Mesothelial cell of epicardium (in vitro differentiated cells): ENCODE measurements at regions not wholly inside any gene's neighbourhood (a gene's known extent, or its start where the extent isn't known, plus 50 kb on each side); places are given as distances from the start of the nearest gene placed in this dataset.

ENCODE experiments used
- DNase-seq, 2 experiments: peaks; one replicate each; pipeline ENCODE4 v3.0.0; 2021; ENCODE audit warnings: low spot score in 2 of 2; ENCODE audit not compliant: unreplicated experiment in 2 of 2
- H3K27ac Mint-ChIP-seq: 2 replicates; pipeline ENCODE4 v1.8.0; 2021; ENCODE audit warnings: mixed read lengths
- H3K27me3 Mint-ChIP-seq: 2 replicates; pipeline ENCODE4 v1.8.0; 2021; ENCODE audit warnings: low read depth, mixed read lengths
- H3K36me3 Mint-ChIP-seq: 2 replicates; pipeline ENCODE4 v1.8.0; 2021; ENCODE audit warnings: mixed read lengths
- H3K4me1 Mint-ChIP-seq: 2 replicates; pipeline ENCODE4 v1.8.0; 2021; ENCODE audit warnings: mixed read lengths
- H3K4me3 Mint-ChIP-seq: 2 replicates; pipeline ENCODE4 v1.8.0; 2021; ENCODE audit warnings: mild to moderate bottlenecking, moderate library complexity, mixed read lengths
- H3K9me3 Mint-ChIP-seq: 2 replicates; pipeline ENCODE4 v1.8.0; 2021; ENCODE audit warnings: mixed read lengths
- CTCF ChIP-seq: fragments of 200-600 bp; sonication (generic); IDR thresholded peaks from one replicate; pipeline ENCODE4 v1.5.0; 2021; ENCODE audit warnings: antibody characterized with exemption; ENCODE audit not compliant: unreplicated experiment

- Mint-ChIP-seq H3K27me3 (no peaks in the 10 kb centered on the region), H3K27ac (no peak overlapping the region), H3K4me1 (peaks cover 7% of the 10 kb centered on the region), H3K4me3 (no peak overlapping the region), H3K36me3 (no peaks in the 10 kb centered on the region), H3K9me3 (peaks cover 8% of the 10 kb centered on the region)
- no peak for DNase-seq
- no peak for TF ChIP-seq CTCF
Observed at GRCh38 chr12:105569886-105570285, 239.4 kb downstream of the C12orf75 start.

- TF ChIP-seq CTCF = no peak
- peaks cover 8% of the 10 kb centered on the region for H3K9me3 Mint-ChIP-seq
- H3K27ac Mint-ChIP-seq = no peak overlapping the region
- no peaks in the 10 kb centered on the region for H3K4me1 Mint-ChIP-seq
- H3K4me3 Mint-ChIP-seq = no peak overlapping the region
- DNase-seq = no peak
- H3K27me3 Mint-ChIP-seq = no peaks in the 10 kb centered on the region
- no peaks in the 10 kb centered on the region for H3K36me3 Mint-ChIP-seq
Observed at GRCh38 chr12:105570944-105571343, 240.5 kb downstream of the C12orf75 start.

GRCh38 chr12:105573574-105573973 lies 243.1 kb downstream of the C12orf75 start:
- no peaks in the 10 kb centered on the region for H3K36me3 Mint-ChIP-seq
- DNase-seq = no peak
- no peaks in the 10 kb centered on the region for H3K4me1 Mint-ChIP-seq
- TF ChIP-seq CTCF = no peak
- H3K9me3 Mint-ChIP-seq = peaks cover 8% of the 10 kb centered on the region
- no peak overlapping the region for H3K4me3 Mint-ChIP-seq
- no peak overlapping the region for H3K27ac Mint-ChIP-seq
- H3K27me3 Mint-ChIP-seq = no peaks in the 10 kb centered on the region

- H3K27ac Mint-ChIP-seq = no peak overlapping the region
- H3K27me3 Mint-ChIP-seq = no peaks in the 10 kb centered on the region
- TF ChIP-seq CTCF = no peak
Observed at GRCh38 chr12:105574056-105574715, 243.7 kb downstream of the C12orf75 start.

GRCh38 chr12:105575235-105575634 lies 244.7 kb downstream of the C12orf75 start:
- Mint-ChIP-seq H3K27ac (no peak overlapping the region), H3K4me1 (no peaks in the 10 kb centered on the region), H3K9me3 (peaks cover 8% of the 10 kb centered on the region), H3K36me3 (no peaks in the 10 kb centered on the region), H3K27me3 (no peaks in the 10 kb centered on the region), H3K4me3 (no peak overlapping the region)
- TF ChIP-seq CTCF = no peak
- no peak for DNase-seq

More at GRCh38 chr12:105574056-105574715, 243.7 kb downstream of the C12orf75 start:
- Mint-ChIP-seq H3K4me1 (no peaks in the 10 kb centered on the region), H3K9me3 (peaks cover 8% of the 10 kb centered on the region), H3K4me3 (no peak overlapping the region), H3K36me3 (no peaks in the 10 kb centered on the region)
- DNase-seq = no peak
